ENCODE measurements at regions not wholly inside any gene's neighbourhood (a gene's known extent, or its start where the extent isn't known, plus 50 kb on each side); places are given as distances from the start of the nearest gene placed in this dataset.

GRCh38 chr5:2515180-2515764 is 236.2 kb downstream of the IRX2 start:
- TF ChIP-seq CTCF (IDR thresholded peaks at IDR 0.05), result no peak
- TF ChIP-seq POLR2A (IDR thresholded peaks at IDR 0.05), result no peak
